MCF 10A (cell line): ENCODE measurements at regions not wholly inside any gene's neighbourhood (a gene's known extent, or its start where the extent isn't known, plus 50 kb on each side); places are given as distances from the start of the nearest gene placed in this dataset.
"Not testable (repeated sequence)": the region's sequence is repeated elsewhere in the genome, so short reads cannot be mapped to it uniquely, and the experiment has no call there.

Experiments used
- BruUV-seq: library from RNA; stranded (reverse); fragments of 400-500 nt; replicated peaks from 2 replicates; lab custom pipeline; 2021; lab: Mats Ljungman, UMichigan
- CTCF ChIA-PET: fragments of 300-600 bp; sonication (Branson Sonifier 250); formaldehyde crosslinking; extraction: SDS; loops from one replicate; lab custom pipeline; 2021; ENCODE audit warnings: antibody characterized with exemption, inconsistent platforms; lab: Yijun Ruan, JAX
- POLR2A ChIA-PET: fragments of 300-600, 350-650 bp; sonication (Branson Sonifier 250); formaldehyde crosslinking; extraction: SDS; loops from one replicate; lab custom pipeline; 2020; ENCODE audit warnings: antibody characterized with exemption, inconsistent platforms; lab: Yijun Ruan, JAX
- DNase-seq: peaks from one replicate; pipeline ENCODE4 v3.0.0-alpha.2; 2018; ENCODE audit not compliant: unreplicated experiment
- H3K27ac Mint-ChIP-seq: one replicate; pipeline ENCODE4 v1.8.0; 2022; ENCODE audit warnings: mild to moderate bottlenecking, low read depth, mixed read lengths; ENCODE audit not compliant: unreplicated experiment
- H3K27me3 Mint-ChIP-seq: one replicate; pipeline ENCODE4 v1.8.0; 2022; ENCODE audit warnings: mixed read lengths; ENCODE audit not compliant: insufficient read depth, unreplicated experiment
- H3K36me3 Mint-ChIP-seq: one replicate; pipeline ENCODE4 v1.8.0; 2022; ENCODE audit warnings: mild to moderate bottlenecking, moderate library complexity, mixed read lengths; ENCODE audit not compliant: insufficient read depth, unreplicated experiment
- H3K4me1 Mint-ChIP-seq: one replicate; pipeline ENCODE4 v1.8.0; 2022; ENCODE audit warnings: mixed read lengths; ENCODE audit not compliant: insufficient read depth, unreplicated experiment
- H3K4me3 Mint-ChIP-seq: one replicate; pipeline ENCODE4 v1.8.0; 2022; ENCODE audit warnings: mild to moderate bottlenecking, moderate library complexity, mixed read lengths; ENCODE audit not compliant: unreplicated experiment
- H3K9me3 Mint-ChIP-seq: one replicate; pipeline ENCODE4 v1.8.0; 2022; ENCODE audit warnings: mixed read lengths; ENCODE audit not compliant: unreplicated experiment
- CTCF ChIP-seq: fragments of 200-600 bp; IDR thresholded peaks from one replicate; pipeline ENCODE4 v1.8.0; 2022; ENCODE audit warnings: antibody characterized with exemption, mild to moderate bottlenecking; ENCODE audit not compliant: unreplicated experiment
- intact Hi-C: fragments of 100-400 bp; cut with micrococcal nuclease; formaldehyde crosslinking; loops from 2 replicates; pipeline ENCODE4 v1.14.1; 2022

DNA sequence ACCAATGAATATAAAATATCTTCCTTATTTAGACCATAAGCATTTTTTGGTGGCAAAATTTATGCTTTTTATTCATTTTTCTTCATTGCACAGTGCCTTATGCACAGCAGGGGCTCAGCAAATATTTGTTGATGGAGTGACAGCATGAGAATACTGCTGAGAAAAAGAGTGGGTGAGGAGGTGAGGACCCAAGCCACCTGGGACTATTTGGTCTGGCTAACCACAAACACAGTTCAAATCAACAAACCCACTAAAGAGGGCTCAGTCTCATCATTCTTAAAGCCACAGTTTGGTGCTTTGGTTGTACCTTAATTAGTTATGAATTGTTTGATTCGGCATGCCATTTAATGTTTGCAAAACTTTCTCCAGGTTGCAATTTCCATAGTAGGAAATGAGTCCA lies 183.5 kb upstream of the ZNF521 start:
- no peak for TF ChIP-seq CTCF
- no peaks in the 10 kb centered on the region for H3K27me3 Mint-ChIP-seq
- CTCF ChIA-PET = no interaction called here
- H3K9me3 Mint-ChIP-seq = peaks cover 24% of the 10 kb centered on the region
- no peaks in the 10 kb centered on the region for H3K4me1 Mint-ChIP-seq
- no peaks in the 10 kb centered on the region for H3K36me3 Mint-ChIP-seq
- no peak overlapping the region for H3K4me3 Mint-ChIP-seq
- no peak overlapping the region for H3K27ac Mint-ChIP-seq
- POLR2A ChIA-PET = no interaction called here
- intact Hi-C loops = no loop called here
- DNase-seq = no peak
- BruUV-seq = no TSS peak

DNA sequence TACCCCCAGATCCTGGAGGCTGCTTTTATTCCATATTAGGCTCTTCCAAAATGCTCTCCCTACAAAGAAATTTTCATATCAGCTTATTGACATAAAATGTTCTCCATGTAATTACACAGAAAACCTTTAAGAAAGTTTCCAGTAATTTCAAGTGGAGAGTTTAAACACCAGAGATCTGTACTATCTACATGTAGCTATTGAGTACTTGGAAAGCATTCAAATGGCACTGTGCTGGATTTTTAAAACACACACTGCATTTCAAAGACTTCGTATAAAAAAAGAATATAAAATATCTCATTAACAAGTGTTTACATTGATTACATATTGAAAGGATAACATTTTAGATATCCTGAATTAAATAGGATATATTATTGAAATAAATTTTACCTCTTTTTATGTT lies 182.4 kb upstream of the ZNF521 start:
- BruUV-seq = no TSS peak
- Mint-ChIP-seq H3K36me3 (no peaks in the 10 kb centered on the region), H3K27me3 (no peaks in the 10 kb centered on the region), H3K4me3 (no peak overlapping the region), H3K27ac (no peak overlapping the region), H3K4me1 (no peaks in the 10 kb centered on the region), H3K9me3 (peaks cover 24% of the 10 kb centered on the region)
- TF ChIP-seq CTCF = no peak
- POLR2A ChIA-PET = no interaction called here
- DNase-seq = no peak
- CTCF ChIA-PET = no interaction called here
- intact Hi-C loops = no loop called here

GRCh38 chr18:25533218-25533617 lies 181.3 kb upstream of the ZNF521 start:
- DNase-seq = no peak
- ChIA-PET CTCF (no interaction called here), POLR2A (no interaction called here)
- Mint-ChIP-seq H3K36me3 (no peaks in the 10 kb centered on the region), H3K4me3 (no peak overlapping the region), H3K27me3 (no peaks in the 10 kb centered on the region), H3K27ac (no peak overlapping the region), H3K4me1 (no peaks in the 10 kb centered on the region), H3K9me3 (peaks cover 24% of the 10 kb centered on the region)
- intact Hi-C loops = no loop called here
- no peak for TF ChIP-seq CTCF
- no TSS peak for BruUV-seq

- POLR2A ChIA-PET = no interaction called here
- Mint-ChIP-seq H3K27ac (no peak overlapping the region), H3K4me3 (no peak overlapping the region), H3K27me3 (no peaks in the 10 kb centered on the region), H3K4me1 (no peaks in the 10 kb centered on the region), H3K9me3 (peaks cover 24% of the 10 kb centered on the region), H3K36me3 (no peaks in the 10 kb centered on the region)
- intact Hi-C loops = no loop called here
- no peak for TF ChIP-seq CTCF
- CTCF ChIA-PET = interaction anchor here (0.7 kb wide), 1 partner anchor 295 kb away, joined by 3 read pairs; no protein-coding TSS in a partner anchor
- no TSS peak for BruUV-seq
- no peak for DNase-seq
These were observed 179.2 kb upstream of the ZNF521 start for GRCh38 chr18:25531207-25531606.

DNA sequence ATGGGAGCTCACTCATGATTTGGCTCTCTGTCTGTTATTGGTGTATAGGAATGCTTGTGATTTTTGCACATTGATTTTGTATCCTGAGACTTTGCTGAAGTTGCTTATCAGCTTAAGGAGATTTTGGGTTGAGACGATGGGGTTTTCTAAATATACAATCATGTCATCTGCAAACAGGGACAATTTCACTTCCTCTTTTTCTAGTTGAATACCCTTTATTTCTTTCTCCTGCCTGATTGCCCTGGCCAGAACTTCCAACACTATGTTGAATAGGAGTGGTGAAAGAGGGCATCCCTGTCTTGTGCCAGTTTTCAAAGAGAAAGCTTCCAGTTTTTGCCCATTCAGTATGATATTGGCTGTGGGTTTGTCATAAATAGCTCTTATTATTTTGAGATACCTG lies 173.8 kb upstream of the ZNF521 start:
- DNase-seq, POLR2A ChIA-PET, CTCF ChIA-PET, H3K27ac Mint-ChIP-seq, H3K36me3 Mint-ChIP-seq, H3K27me3 Mint-ChIP-seq, intact Hi-C loops, H3K4me3 Mint-ChIP-seq, BruUV-seq, H3K9me3 Mint-ChIP-seq, H3K4me1 Mint-ChIP-seq: not testable (repeated sequence)
